Naive B cell (primary cell): ENCODE measurements at regions not wholly inside any gene's neighbourhood (a gene's known extent, or its start where the extent isn't known, plus 50 kb on each side); places are given as distances from the start of the nearest gene placed in this dataset.

Source experiments
- ATAC-seq, 2 donors: fragments of 150-1000 bp; cut with Tn5 transposase; 2 replicates each; pipeline ENCODE4 v1.10.0; 2021; ENCODE audit warnings: low read depth in 2 of 2, mild to moderate bottlenecking in 2 of 2, moderate library complexity in 2 of 2
- DNase-seq: peaks from one replicate; pipeline ENCODE4 v3.0.0; 2022
- H3K27ac Mint-ChIP-seq, 6 donors: one replicate each; pipeline ENCODE4 v1.8.0; 2020 to 2022; ENCODE audit warnings: mild to moderate bottlenecking in 6 of 6, mixed read lengths in 6 of 6, moderate library complexity in 5 of 6, inconsistent platforms in 2 of 6
- H3K27me3 Mint-ChIP-seq, 3 donors: one replicate each; pipeline ENCODE4 v1.8.0; 2021 to 2022; ENCODE audit warnings: mixed read lengths in 3 of 3, mild to moderate bottlenecking in 1 of 3
- H3K36me3 Mint-ChIP-seq, 2 donors: one replicate each; pipeline ENCODE4 v1.8.0; 2020 to 2022; ENCODE audit warnings: mixed read lengths in 2 of 2, inconsistent platforms in 1 of 2, mild to moderate bottlenecking in 1 of 2
- H3K4me1 Mint-ChIP-seq, 3 donors: one replicate each; pipeline ENCODE4 v1.8.0; 2020 to 2022; ENCODE audit warnings: mixed read lengths in 3 of 3, inconsistent platforms in 1 of 3, mild to moderate bottlenecking in 1 of 3, moderate library complexity in 1 of 3
- H3K4me3 Mint-ChIP-seq, 8 donors: one replicate each; pipeline ENCODE4 v1.8.0; 2020 to 2022; ENCODE audit warnings: mild to moderate bottlenecking in 8 of 8, mixed read lengths in 8 of 8, moderate library complexity in 8 of 8, inconsistent platforms in 2 of 8
- H3K9me3 Mint-ChIP-seq, 7 donors: one replicate each; pipeline ENCODE4 v1.8.0; 2020 to 2022; ENCODE audit warnings: mixed read lengths in 7 of 7, mild to moderate bottlenecking in 5 of 7, inconsistent platforms in 2 of 7, moderate library complexity in 1 of 7

DNA sequence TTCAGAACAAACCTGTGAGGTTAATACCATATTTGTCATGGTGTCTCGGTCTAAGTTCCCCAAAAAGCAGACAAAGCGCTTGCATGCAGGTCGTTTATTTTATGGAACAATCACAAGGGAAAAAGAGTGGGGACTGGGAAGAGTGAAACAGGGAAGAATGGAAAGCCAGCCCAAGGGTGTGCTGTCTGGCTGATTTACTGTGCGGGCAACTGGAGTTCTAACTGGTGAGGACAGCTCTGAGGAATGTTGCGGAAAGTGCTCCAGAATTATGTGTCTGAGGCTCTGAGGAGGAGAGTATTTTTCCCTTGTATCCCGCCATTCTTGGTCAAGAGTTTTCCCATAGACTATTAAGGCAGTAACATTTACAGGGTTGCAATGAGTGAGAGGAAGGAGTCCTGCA is 465.4 kb downstream of the RMST start:
- no peak overlapping the region for H3K27ac Mint-ChIP-seq
- H3K27me3 Mint-ChIP-seq: no peaks in the 10 kb centered on the region
- H3K9me3 Mint-ChIP-seq: peaks cover 0 to 9% (median 0%) of the 10 kb centered on the region in 7 donors
- no peak for DNase-seq
- no peak overlapping the region for H3K4me3 Mint-ChIP-seq
- no peak for ATAC-seq
- no peaks in the 10 kb centered on the region for H3K36me3 Mint-ChIP-seq
- no peaks in the 10 kb centered on the region for H3K4me1 Mint-ChIP-seq

DNA sequence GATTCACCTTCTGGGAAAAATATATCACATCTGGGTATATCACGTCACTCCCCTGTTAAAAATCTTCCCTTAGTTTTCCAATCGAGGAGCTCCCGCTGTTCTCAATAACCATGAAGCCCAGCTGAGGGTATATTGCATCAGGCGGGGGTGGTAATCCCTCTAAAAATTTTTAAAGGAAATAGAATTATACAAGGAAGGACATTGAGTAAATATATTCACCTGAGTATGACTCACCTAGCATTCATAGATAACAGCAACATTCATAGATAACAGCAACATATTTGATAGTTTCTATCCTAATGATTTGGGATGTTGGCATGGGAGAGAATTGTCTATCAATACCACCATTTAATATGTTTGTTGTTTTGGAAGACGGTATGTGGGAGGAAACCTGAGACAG is 473.6 kb downstream of the RMST start:
- H3K9me3 Mint-ChIP-seq: peaks cover 2 to 16% (median 7%) of the 10 kb centered on the region in 7 donors
- H3K27ac Mint-ChIP-seq: no peak overlapping the region
- H3K4me1 Mint-ChIP-seq: no peaks in the 10 kb centered on the region
- no peak overlapping the region for H3K4me3 Mint-ChIP-seq
- H3K27me3 Mint-ChIP-seq: peaks cover 0 to 11% (median 0%) of the 10 kb centered on the region in 3 donors
- ATAC-seq (no peak), DNase-seq (no peak)
- H3K36me3 Mint-ChIP-seq: peaks cover 0 to 8% of the 10 kb centered on the region in 2 donors

DNA sequence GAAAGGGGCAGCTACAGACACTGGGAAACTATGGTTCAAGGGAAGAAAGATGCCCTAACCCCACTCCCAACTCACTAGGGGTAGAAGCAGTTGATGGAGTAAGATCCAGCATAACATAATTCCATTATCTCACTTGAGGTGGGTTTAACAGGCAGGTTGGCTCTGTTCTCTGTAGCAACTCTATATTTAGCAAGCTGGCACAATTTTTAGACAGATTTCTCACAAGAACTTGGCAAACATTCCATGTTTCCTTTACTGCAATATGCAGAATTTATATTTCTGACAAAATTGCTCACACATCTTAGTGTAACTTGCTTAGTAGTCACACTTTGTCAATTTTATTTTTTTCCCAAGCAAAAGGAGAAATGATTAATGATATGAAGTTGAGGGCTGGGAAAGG is 475.4 kb downstream of the RMST start:
- H3K36me3 Mint-ChIP-seq: peaks cover 0 to 8% of the 10 kb centered on the region in 2 donors
- DNase-seq: no peak
- peaks cover 0 to 11% (median 0%) of the 10 kb centered on the region in 3 donors for H3K27me3 Mint-ChIP-seq
- H3K4me3 Mint-ChIP-seq: no peak overlapping the region
- ATAC-seq: no peak
- no peaks in the 10 kb centered on the region for H3K4me1 Mint-ChIP-seq
- peaks cover 2 to 31% (median 7%) of the 10 kb centered on the region in 7 donors for H3K9me3 Mint-ChIP-seq
- no peak overlapping the region for H3K27ac Mint-ChIP-seq

DNA sequence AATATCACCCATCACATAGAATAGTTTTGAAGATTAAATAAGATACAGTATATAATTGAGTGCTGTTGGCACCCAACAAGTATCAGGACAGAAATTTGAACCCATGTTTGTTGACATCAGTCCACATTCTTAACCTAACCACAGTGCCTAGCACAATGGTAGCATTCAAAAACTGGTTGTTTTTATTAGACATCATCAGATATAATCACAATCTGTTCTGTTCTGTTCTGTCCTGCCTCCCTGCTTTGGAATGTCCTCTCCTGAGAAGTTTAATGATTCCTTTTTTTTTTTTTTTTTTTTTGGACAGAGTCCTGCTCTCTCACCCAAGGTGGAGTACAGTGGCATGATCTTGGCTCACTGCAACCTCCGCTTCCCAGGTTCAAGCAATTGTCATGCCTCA is 476.6 kb downstream of the RMST start:
- no peak overlapping the region for H3K27ac Mint-ChIP-seq
- ATAC-seq: no peak
- peaks cover 0 to 8% of the 10 kb centered on the region in 2 donors for H3K36me3 Mint-ChIP-seq
- H3K9me3 Mint-ChIP-seq: peaks cover 2 to 31% (median 6%) of the 10 kb centered on the region in 7 donors
- no peak overlapping the region for H3K4me3 Mint-ChIP-seq
- no peak for DNase-seq
- peaks cover 0 to 11% (median 0%) of the 10 kb centered on the region in 3 donors for H3K27me3 Mint-ChIP-seq
- no peaks in the 10 kb centered on the region for H3K4me1 Mint-ChIP-seq

DNA sequence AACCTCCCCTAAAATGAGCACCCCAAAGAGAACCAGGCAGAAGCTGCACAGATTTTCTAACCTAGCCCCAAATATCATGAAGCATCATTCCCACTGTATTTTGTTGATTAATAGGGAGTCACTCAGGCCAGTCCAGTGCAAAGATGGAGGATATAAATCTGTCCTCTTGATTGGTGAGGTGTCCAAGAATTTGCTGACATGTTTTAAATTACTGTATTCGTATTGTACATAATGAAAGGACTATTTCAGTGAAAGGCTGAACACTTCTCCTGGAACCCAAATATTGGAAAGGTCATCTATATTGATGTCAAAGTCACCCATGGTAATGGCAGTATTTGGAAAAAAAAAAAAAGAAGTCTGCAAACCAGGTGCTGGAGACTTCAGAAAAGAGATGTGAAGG is 477.5 kb downstream of the RMST start:
- Mint-ChIP-seq H3K27me3 (peaks cover 0 to 11% (median 0%) of the 10 kb centered on the region in 3 donors), H3K4me3 (no peak overlapping the region), H3K9me3 (peaks cover 2 to 31% (median 6%) of the 10 kb centered on the region in 7 donors), H3K4me1 (no peaks in the 10 kb centered on the region), H3K27ac (no peak overlapping the region), H3K36me3 (peaks cover 0 to 8% of the 10 kb centered on the region in 2 donors)
- no peak for DNase-seq
- no peak for ATAC-seq

DNA sequence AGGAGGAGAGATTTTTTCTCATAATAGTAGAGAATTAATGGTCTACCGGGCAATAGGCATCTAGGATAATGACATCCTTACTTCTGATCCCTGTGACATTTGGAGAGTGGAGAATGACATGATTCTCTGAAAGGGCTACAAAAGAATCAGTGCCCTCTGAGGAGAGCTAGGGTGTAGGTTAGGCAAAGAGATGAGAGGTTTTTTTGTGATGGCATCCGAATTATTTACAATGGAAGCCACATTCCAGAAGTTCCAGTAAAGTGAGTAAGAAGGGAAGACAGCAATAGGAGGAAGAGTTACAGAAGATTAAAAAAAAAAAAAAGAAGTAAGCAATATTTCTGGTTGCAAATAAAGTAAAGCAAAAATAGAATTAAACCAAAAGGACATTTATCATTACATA is 478.0 kb downstream of the RMST start:
- Mint-ChIP-seq H3K4me1 (no peaks in the 10 kb centered on the region), H3K4me3 (no peak overlapping the region), H3K36me3 (peaks cover 0 to 8% of the 10 kb centered on the region in 2 donors)

DNA sequence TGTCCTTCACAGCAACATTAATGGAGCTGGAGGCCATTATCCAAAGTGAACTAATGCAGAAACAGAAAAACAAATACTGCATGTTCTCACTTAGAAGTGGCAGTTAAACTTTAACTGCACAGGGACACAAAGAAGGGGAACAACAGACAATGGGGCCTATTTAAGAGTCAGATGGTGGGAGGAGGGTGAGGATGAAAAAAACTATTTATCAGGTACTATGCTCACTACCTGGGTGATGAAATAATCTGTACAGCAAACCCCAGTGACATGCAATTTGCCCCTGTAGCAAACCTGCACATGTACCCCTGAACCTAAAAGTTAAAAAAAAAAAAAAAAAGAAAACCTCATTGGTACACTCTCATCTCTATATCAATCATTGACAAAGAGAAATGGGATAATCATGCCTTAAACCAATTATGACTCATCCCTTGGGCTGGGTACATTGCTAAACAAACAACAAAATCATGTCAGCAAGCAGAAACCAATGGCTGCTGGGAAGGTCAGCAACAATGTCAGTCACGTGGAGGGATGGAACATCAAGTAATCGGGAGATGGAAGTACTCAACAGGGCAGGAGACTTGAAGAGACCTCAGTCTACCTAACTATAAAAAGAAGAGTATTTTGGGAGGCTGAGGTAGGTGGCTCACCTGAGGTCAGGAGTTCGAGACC is 479.2 kb downstream of the RMST start:
- ATAC-seq (no peak), DNase-seq (no peak)
- Mint-ChIP-seq H3K36me3 (peaks cover 1 to 8% of the 10 kb centered on the region in 2 donors), H3K9me3 (peaks cover 2 to 36% (median 6%) of the 10 kb centered on the region in 7 donors), H3K27ac (no peak overlapping the region), H3K4me3 (no peak overlapping the region), H3K4me1 (no peaks in the 10 kb centered on the region), H3K27me3 (peaks cover 0 to 4% (median 0%) of the 10 kb centered on the region in 3 donors)

More for the DNA sequence above, 478.0 kb downstream of the RMST start:
- DNase-seq (no peak), ATAC-seq (no peak)
- Mint-ChIP-seq H3K9me3 (peaks cover 2 to 31% (median 6%) of the 10 kb centered on the region in 7 donors), H3K27me3 (peaks cover 0 to 7% (median 0%) of the 10 kb centered on the region in 3 donors), H3K27ac (no peak overlapping the region)

DNA sequence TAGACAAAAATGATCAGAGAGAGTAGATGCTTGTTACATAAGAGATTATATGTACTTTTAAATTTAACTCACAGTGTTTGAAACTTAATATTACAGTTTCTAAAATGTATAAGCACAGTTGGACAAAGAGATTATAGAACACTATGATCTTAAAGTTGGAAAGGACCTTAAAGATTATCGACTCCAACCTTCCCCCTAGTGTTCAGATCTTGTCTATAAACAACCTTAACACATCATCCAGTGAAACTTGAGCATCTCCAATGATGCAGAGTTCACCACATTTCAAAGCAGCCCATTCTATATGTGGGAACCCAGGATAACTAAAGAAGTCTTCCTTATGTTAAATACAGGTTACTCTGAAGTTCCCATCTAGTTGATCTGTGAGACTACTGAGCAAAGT is 480.8 kb downstream of the RMST start:
- peaks cover 4 to 18% of the 10 kb centered on the region in 2 donors for H3K36me3 Mint-ChIP-seq
- H3K27ac Mint-ChIP-seq: no peak overlapping the region
- H3K4me3 Mint-ChIP-seq: no peak overlapping the region
- no peaks in the 10 kb centered on the region for H3K4me1 Mint-ChIP-seq
- peaks cover 0 to 4% (median 0%) of the 10 kb centered on the region in 3 donors for H3K27me3 Mint-ChIP-seq
- peaks cover 2 to 51% (median 9%) of the 10 kb centered on the region in 7 donors for H3K9me3 Mint-ChIP-seq
- ATAC-seq: no peak
- no peak for DNase-seq

DNA sequence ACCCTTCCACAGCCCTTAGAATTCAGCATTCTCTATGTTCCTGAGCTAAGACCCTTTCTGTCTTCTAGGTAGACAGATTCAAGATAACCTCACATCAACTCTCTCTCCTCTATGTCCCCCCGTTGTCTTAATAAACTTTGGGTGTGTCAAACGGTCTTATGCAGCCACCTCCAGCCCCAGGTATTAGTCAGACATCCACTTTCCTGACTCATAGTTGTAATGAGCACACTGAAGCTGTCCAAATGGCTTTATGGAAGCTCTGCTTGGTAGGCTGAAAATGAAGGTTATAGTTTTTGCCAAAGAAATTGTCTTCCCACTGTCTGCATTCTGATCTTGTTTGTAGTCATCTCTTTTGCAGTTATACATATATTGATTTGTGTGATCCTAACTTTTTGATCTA is 482.0 kb downstream of the RMST start:
- Mint-ChIP-seq H3K9me3 (peaks cover 2 to 60% (median 10%) of the 10 kb centered on the region in 7 donors), H3K27ac (no peak overlapping the region), H3K27me3 (peaks cover 0 to 6% (median 4%) of the 10 kb centered on the region in 3 donors), H3K4me1 (no peaks in the 10 kb centered on the region), H3K36me3 (peaks cover 4 to 18% of the 10 kb centered on the region in 2 donors), H3K4me3 (no peak overlapping the region)
- ATAC-seq (no peak), DNase-seq (no peak)

DNA sequence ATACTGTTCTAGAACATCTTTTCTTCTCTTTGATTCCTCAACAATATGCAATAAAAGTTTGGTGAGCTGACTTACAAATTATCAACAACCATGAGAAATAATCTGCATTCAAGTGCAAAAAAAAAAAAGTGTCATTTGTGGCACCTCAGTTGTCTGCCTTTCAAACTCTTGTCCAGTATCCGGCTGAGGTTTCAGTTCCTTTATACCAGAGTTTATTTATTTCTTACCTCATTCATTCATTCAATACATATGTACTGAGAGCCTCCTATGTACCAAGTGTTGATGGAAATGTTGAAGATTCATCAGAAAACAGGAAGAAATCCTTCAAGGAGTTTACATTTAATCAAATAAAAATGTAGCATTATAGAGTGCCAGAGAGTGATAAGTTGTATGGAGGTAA is 484.1 kb downstream of the RMST start:
- Mint-ChIP-seq H3K4me1 (no peaks in the 10 kb centered on the region), H3K27me3 (peaks cover 0 to 6% (median 0%) of the 10 kb centered on the region in 3 donors), H3K9me3 (peaks cover 1 to 47% (median 6%) of the 10 kb centered on the region in 7 donors), H3K4me3 (no peak overlapping the region), H3K27ac (no peak overlapping the region), H3K36me3 (peaks cover 4 to 10% of the 10 kb centered on the region in 2 donors)
- DNase-seq (no peak), ATAC-seq (no peak)

DNA sequence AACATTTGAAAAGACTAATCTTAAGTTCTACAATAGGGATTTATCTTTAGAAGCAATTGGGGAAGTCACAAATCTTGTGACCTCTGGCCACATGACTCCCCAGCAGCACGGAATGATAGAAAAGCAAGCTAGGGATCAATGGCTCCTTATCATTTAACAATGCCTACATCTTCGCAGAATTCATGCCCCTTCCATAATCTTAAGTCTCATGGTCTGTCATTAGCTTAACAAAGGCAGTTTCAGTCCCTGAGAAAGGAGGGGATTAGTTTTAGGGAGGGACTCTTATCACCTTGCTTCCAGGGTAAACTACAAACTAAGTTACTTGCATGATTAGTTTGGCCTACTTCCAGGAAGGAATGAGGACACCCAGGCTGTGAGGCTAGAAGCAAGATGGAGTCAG is 486.0 kb downstream of the RMST start:
- Mint-ChIP-seq H3K27ac (no peak overlapping the region), H3K27me3 (peaks cover 0 to 6% (median under 1%) of the 10 kb centered on the region in 3 donors), H3K4me1 (no peaks in the 10 kb centered on the region), H3K36me3 (peaks cover 4 to 10% of the 10 kb centered on the region in 2 donors), H3K9me3 (peaks cover 0 to 36% (median 4%) of the 10 kb centered on the region in 7 donors), H3K4me3 (no peak overlapping the region)
- DNase-seq: no peak
- no peak for ATAC-seq

DNA sequence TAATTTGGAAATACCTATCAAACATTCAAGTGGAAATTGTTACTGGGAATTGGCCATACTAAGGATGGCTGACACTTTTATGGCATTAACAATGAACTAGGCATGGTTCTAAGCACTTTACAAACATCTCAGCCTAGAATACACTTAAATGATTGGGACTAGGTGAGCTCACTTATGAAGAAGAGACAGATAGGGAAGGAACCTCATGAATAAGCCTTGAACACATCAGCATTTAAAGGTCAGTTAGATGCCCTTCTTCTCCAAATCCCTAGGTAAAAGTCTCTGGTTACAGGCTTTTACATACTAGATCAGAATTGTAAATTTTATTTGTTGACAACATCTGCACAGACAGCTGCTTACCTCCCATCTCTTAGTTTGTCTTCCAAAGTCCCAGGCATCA is 488.6 kb downstream of the RMST start:
- H3K27ac Mint-ChIP-seq: no peak overlapping the region

DNA sequence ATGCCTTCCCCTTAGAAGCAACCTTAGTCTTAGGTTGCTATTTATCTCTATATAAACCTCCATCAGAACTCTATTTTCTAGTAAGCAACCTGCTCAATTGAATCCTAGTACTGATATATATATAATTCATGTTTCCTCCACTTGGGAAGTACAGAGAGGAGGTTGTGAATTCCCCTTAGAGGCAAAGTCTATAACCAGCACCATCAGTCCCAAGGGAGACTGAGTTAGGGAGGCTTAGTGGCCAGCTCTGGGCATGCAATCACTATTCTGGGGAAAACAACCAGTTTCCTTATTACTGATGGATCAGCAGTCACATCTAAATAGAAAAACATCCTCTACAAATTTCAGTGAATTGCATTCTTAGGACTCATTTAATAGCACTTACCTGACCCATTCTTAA is 489.1 kb downstream of the RMST start:
- H3K9me3 Mint-ChIP-seq: peaks cover 8 to 43% (median 8%) of the 10 kb centered on the region in 7 donors
- no peak for DNase-seq
- no peak for ATAC-seq
- peaks cover 4 to 10% of the 10 kb centered on the region in 2 donors for H3K36me3 Mint-ChIP-seq
- H3K27me3 Mint-ChIP-seq: peaks cover 0 to 7% (median 6%) of the 10 kb centered on the region in 3 donors
- H3K27ac Mint-ChIP-seq: no peak overlapping the region
- no peak overlapping the region for H3K4me3 Mint-ChIP-seq
- no peaks in the 10 kb centered on the region for H3K4me1 Mint-ChIP-seq

More for the DNA sequence above, 488.6 kb downstream of the RMST start:
- ATAC-seq (no peak), DNase-seq (no peak)
- Mint-ChIP-seq H3K27me3 (peaks cover 0 to 7% (median 6%) of the 10 kb centered on the region in 3 donors), H3K4me1 (no peaks in the 10 kb centered on the region), H3K4me3 (no peak overlapping the region), H3K36me3 (peaks cover 4 to 10% of the 10 kb centered on the region in 2 donors), H3K9me3 (peaks cover 4 to 43% (median 8%) of the 10 kb centered on the region in 7 donors)

DNA sequence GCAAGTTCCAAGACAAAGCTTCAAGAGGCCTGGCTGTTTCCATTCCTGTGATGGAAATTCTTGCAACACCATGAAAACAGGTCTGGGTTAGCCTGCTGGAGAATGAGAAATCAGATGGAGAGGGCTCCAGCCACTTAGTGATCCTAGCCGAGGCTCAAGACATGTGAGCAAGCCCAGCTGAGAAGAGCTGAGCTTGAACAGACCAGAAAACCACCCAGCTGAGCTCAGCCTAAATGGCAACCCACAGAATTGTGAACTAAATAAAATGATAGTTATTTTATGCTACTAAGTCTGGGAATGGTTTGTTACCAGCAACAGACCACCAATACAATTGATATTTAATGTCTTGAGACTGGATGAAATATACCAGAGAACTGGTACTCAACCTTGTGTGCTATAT is 494.5 kb downstream of the RMST start:
- peaks cover 6 to 18% (median 8%) of the 10 kb centered on the region in 7 donors for H3K9me3 Mint-ChIP-seq
- no peak overlapping the region for H3K27ac Mint-ChIP-seq
- H3K36me3 Mint-ChIP-seq: no peaks in the 10 kb centered on the region
- H3K4me3 Mint-ChIP-seq: no peak overlapping the region
- no peak for ATAC-seq
- no peak for DNase-seq
- peaks cover 0 to 7% (median 0%) of the 10 kb centered on the region in 3 donors for H3K27me3 Mint-ChIP-seq
- H3K4me1 Mint-ChIP-seq: no peaks in the 10 kb centered on the region
